ENCODE measurements at regions not wholly inside any gene's neighbourhood (a gene's known extent, or its start where the extent isn't known, plus 50 kb on each side); places are given as distances from the start of the nearest gene placed in this dataset.
"Not testable (repeated sequence)": the region's sequence is repeated elsewhere in the genome, so short reads cannot be mapped to it uniquely, and the experiment has no call there.

- no peak overlapping the region for H3K4me3 ChIP-seq (ENCODE audit: control insufficient read depth, low read depth, low read length)
- TF ChIP-seq CTCF (conservative IDR thresholded peaks at IDR 0.05; ENCODE audit: control insufficient read depth, insufficient read depth, low read depth, low read length): no peak
- peak; percentile 79 for DNase-seq (ENCODE audit: low read depth)
Measured at GRCh38 chr4:54400802-54401201, 171.7 kb downstream of the PDGFRA start.

DNA sequence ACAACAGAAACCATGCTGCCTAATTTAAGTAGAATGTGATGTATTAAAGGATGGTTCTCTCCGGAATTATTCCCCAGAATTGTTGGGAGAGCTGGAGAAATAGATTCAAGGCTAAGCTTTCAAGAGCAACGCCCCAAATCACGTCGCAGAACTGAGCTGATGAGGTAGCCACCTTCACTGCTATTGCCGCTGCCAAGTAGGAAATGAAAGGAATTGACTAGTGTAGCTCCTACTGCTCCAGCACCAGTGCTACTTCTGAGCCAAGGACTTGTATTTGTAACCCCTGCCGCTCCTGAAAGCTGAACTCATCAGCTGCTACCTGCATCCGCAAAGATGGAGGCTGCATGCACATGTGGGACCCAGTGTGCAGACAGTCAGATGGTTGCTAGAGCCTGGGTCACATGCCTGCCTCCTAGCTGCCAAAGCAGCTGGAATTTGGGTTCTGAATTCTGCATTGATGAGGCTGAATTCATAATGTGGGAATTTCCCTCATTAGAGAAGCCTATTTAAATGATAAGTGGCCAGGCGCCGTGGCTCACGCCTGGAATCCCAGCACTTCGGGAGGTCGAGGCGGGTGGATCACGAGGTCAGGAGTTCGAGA lies 173.9 kb downstream of the PDGFRA start:
- no peak for TF ChIP-seq CTCF (conservative IDR thresholded peaks at IDR 0.05; ENCODE audit: control insufficient read depth, insufficient read depth, low read depth, low read length)

GRCh38 chr4:54403700-54404453 lies 174.8 kb downstream of the PDGFRA start:
- no peak overlapping the region for H3K4me3 ChIP-seq (ENCODE audit: control insufficient read depth, low read depth, low read length)
- TF ChIP-seq CTCF (conservative IDR thresholded peaks at IDR 0.05; ENCODE audit: control insufficient read depth, insufficient read depth, low read depth, low read length): no peak
- no peak for DNase-seq (ENCODE audit: low read depth)

More for the DNA sequence above, 173.9 kb downstream of the PDGFRA start:
- no peak overlapping the region for H3K4me3 ChIP-seq (ENCODE audit: control insufficient read depth, low read depth, low read length)
- no peak for DNase-seq (ENCODE audit: low read depth)

DNA sequence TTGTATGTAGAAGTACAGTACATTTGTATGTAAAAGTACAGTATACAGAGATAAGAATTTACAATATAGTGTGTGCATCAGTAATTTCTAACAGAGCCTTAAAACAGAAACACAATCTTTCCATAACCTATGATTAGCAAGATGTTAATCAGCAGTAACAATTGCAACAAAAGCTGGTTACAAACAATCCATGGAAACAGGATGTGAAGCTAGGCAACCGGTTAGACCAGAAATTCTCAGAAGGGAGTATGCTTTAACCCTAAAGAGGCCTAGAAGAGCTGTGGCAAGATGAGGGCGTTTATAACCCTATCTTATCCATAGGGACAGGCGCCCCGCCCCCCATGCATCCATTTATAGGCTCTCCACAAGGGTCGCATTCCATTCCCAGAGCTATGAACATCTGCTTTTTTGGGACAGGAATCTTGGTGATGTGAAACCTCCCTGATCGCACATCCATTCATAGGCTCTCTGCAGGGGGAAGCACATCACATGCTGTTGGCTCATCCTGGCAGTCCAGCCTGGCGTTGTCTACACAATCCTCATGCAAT lies 180.3 kb downstream of the PDGFRA start:
- H3K4me3 ChIP-seq (ENCODE audit: control insufficient read depth, low read depth, low read length); DNase-seq (ENCODE audit: low read depth): not testable (repeated sequence)

DNA sequence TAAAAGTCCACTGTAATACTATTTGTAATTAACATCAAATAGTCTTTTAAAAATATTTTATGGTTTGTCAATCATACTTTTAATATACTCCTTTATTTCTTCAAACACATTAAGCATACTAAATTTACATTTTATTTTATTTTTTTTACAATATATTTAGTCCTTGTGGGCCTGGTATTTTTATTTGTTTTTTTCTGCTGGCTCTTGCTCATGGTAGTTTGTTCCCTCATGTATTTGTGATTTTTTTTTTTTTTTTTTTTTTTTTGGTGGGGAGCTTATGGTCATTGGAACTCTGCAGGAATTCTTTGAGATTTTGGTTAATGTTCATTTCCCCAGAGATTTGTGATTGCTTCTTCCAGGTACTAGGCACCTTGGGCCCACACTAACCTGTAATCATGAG lies 185.5 kb downstream of the PDGFRA start:
- no peak overlapping the region for H3K4me3 ChIP-seq (ENCODE audit: control insufficient read depth, low read depth, low read length)
- TF ChIP-seq CTCF (conservative IDR thresholded peaks at IDR 0.05; ENCODE audit: control insufficient read depth, insufficient read depth, low read depth, low read length): no peak
- DNase-seq (ENCODE audit: low read depth): no peak

DNA sequence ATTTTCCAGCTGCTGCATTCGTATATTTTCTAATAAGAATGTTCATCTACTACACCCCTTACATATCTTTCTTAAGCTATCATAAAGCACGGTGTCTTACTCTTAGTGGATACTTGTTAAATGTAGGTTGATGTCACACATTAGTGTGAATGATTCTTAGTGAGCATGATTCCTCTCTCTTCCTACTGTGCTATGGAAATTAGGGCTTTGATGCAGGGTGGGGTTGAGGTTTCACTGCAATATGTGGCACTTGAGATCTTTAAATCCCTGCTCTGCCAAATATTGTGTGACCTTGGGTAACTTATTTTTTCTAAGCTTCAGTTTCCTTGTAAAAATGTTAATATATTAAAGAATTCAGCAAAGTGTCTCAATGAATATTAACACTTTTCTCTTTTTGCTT lies 188.4 kb downstream of the PDGFRA start:
- DNase-seq (ENCODE audit: low read depth): no peak
- H3K4me3 ChIP-seq (ENCODE audit: control insufficient read depth, low read depth, low read length): no peak overlapping the region

More for the DNA sequence above, 188.4 kb downstream of the PDGFRA start:
- TF ChIP-seq CTCF (conservative IDR thresholded peaks at IDR 0.05; ENCODE audit: control insufficient read depth, insufficient read depth, low read depth, low read length): no peak

Measured in fibroblast of mammary gland (primary cell).